MCF 10A (cell line): ENCODE measurements at regions not wholly inside any gene's neighbourhood (a gene's known extent, or its start where the extent isn't known, plus 50 kb on each side); places are given as distances from the start of the nearest gene placed in this dataset.

ENCODE experiments used
- BruUV-seq: library from RNA; stranded (reverse); fragments of 400-500 nt; replicated peaks from 2 replicates; lab custom pipeline; 2021; lab: Mats Ljungman, UMichigan
- CTCF ChIA-PET: fragments of 300-600 bp; sonication (Branson Sonifier 250); formaldehyde crosslinking; extraction: SDS; loops from one replicate; lab custom pipeline; 2021; ENCODE audit warnings: antibody characterized with exemption, inconsistent platforms; lab: Yijun Ruan, JAX
- POLR2A ChIA-PET: fragments of 300-600, 350-650 bp; sonication (Branson Sonifier 250); formaldehyde crosslinking; extraction: SDS; loops from one replicate; lab custom pipeline; 2020; ENCODE audit warnings: antibody characterized with exemption, inconsistent platforms; lab: Yijun Ruan, JAX
- DNase-seq: peaks from one replicate; pipeline ENCODE4 v3.0.0-alpha.2; 2018; ENCODE audit not compliant: unreplicated experiment
- H3K27ac Mint-ChIP-seq: one replicate; pipeline ENCODE4 v1.8.0; 2022; ENCODE audit warnings: mild to moderate bottlenecking, low read depth, mixed read lengths; ENCODE audit not compliant: unreplicated experiment
- H3K27me3 Mint-ChIP-seq: one replicate; pipeline ENCODE4 v1.8.0; 2022; ENCODE audit warnings: mixed read lengths; ENCODE audit not compliant: insufficient read depth, unreplicated experiment
- H3K36me3 Mint-ChIP-seq: one replicate; pipeline ENCODE4 v1.8.0; 2022; ENCODE audit warnings: mild to moderate bottlenecking, moderate library complexity, mixed read lengths; ENCODE audit not compliant: insufficient read depth, unreplicated experiment
- H3K4me1 Mint-ChIP-seq: one replicate; pipeline ENCODE4 v1.8.0; 2022; ENCODE audit warnings: mixed read lengths; ENCODE audit not compliant: insufficient read depth, unreplicated experiment
- H3K4me3 Mint-ChIP-seq: one replicate; pipeline ENCODE4 v1.8.0; 2022; ENCODE audit warnings: mild to moderate bottlenecking, moderate library complexity, mixed read lengths; ENCODE audit not compliant: unreplicated experiment
- H3K9me3 Mint-ChIP-seq: one replicate; pipeline ENCODE4 v1.8.0; 2022; ENCODE audit warnings: mixed read lengths; ENCODE audit not compliant: unreplicated experiment
- intact Hi-C: fragments of 100-400 bp; cut with micrococcal nuclease; formaldehyde crosslinking; loops from 2 replicates; pipeline ENCODE4 v1.14.1; 2022
- TF ChIP-seq, protein P1 (sequence below): fragments of 200-600 bp; IDR thresholded peaks from one replicate; pipeline ENCODE4 v1.8.0; 2022; ENCODE audit warnings: antibody characterized with exemption, mild to moderate bottlenecking; ENCODE audit not compliant: unreplicated experiment

DNA sequence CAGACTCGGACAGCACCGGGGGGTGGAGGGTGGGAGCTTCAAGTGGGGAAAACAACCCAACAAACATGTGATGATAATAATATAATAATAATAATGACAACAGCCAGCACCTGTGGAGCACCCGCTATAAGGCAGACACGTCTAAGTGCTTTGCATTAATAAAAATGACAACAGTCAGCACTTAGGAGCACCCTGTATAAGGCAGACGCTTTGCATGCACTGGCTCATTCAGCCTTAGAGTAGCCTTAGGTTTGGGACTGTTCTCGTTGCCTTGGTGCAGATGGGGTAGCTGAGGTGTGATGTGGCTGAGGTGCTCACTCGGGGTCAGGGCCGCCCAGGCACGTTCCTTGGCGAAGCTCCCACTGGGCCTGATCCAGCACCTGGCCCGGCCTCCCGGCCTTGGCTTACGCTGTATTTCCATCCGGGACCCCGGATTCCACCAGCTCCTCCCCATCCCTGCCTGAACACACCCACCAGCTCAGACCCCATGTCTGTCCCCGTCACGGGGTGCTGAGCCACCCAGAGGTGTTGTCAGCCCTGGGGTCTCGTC is 144.0 kb upstream of the CIBAR2 start:
- no peaks in the 10 kb centered on the region for H3K27me3 Mint-ChIP-seq
- no peak overlapping the region for H3K4me3 Mint-ChIP-seq
- TF ChIP-seq, protein P1, sequence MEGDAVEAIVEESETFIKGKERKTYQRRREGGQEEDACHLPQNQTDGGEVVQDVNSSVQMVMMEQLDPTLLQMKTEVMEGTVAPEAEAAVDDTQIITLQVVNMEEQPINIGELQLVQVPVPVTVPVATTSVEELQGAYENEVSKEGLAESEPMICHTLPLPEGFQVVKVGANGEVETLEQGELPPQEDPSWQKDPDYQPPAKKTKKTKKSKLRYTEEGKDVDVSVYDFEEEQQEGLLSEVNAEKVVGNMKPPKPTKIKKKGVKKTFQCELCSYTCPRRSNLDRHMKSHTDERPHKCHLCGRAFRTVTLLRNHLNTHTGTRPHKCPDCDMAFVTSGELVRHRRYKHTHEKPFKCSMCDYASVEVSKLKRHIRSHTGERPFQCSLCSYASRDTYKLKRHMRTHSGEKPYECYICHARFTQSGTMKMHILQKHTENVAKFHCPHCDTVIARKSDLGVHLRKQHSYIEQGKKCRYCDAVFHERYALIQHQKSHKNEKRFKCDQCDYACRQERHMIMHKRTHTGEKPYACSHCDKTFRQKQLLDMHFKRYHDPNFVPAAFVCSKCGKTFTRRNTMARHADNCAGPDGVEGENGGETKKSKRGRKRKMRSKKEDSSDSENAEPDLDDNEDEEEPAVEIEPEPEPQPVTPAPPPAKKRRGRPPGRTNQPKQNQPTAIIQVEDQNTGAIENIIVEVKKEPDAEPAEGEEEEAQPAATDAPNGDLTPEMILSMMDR, result no peak
- no peaks in the 10 kb centered on the region for H3K36me3 Mint-ChIP-seq
- no peak for DNase-seq
- BruUV-seq, result no TSS peak
- POLR2A ChIA-PET, result interaction anchor here (0.6 kb wide), 1 partner anchor 225 kb away, joined by 3 read pairs; no protein-coding TSS in a partner anchor
- intact Hi-C loops, result no loop called here
- H3K27ac Mint-ChIP-seq, result no peak overlapping the region
- no peaks in the 10 kb centered on the region for H3K4me1 Mint-ChIP-seq
- CTCF ChIA-PET, result interaction anchor here (0.6 to 3.6 kb wide), 7 partner anchors 9 to 360 kb away, joined by 3 to 17 read pairs (median 8); no protein-coding TSS in a partner anchor
- H3K9me3 Mint-ChIP-seq, result no peaks in the 10 kb centered on the region

DNA sequence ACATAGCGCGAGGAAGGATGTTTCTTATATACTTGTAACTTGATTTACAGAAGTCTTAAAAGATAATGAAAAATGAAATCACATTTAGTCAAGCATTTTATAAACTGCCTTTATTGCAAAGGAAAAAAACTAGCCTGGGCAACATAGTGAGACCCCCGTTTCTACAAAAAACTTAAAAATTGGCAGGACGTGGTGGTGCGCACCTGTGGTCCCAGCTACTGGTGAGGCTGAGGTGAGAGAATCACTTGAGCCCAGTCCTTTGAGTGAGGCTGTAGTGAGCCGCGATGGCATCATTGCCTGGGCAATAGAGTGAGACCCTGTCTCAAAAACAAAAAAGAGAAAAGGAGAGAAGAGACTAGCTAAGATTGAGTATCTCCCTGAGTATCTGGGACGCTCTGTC is 145.2 kb upstream of the CIBAR2 start:
- H3K4me3 Mint-ChIP-seq, result no peak overlapping the region
- ChIA-PET POLR2A (no interaction called here), CTCF (interaction anchor here (0.5 to 3.6 kb wide), 7 partner anchors 12 to 419 kb away, joined by 3 to 17 read pairs (median 8); no protein-coding TSS in a partner anchor)
- intact Hi-C loops, result no loop called here
- H3K4me1 Mint-ChIP-seq, result no peaks in the 10 kb centered on the region
- H3K27ac Mint-ChIP-seq, result no peak overlapping the region
- DNase-seq, result no peak
- no TSS peak for BruUV-seq
- no peaks in the 10 kb centered on the region for H3K27me3 Mint-ChIP-seq
- TF ChIP-seq, protein P1, result no peak
- H3K9me3 Mint-ChIP-seq, result no peaks in the 10 kb centered on the region
- no peaks in the 10 kb centered on the region for H3K36me3 Mint-ChIP-seq

DNA sequence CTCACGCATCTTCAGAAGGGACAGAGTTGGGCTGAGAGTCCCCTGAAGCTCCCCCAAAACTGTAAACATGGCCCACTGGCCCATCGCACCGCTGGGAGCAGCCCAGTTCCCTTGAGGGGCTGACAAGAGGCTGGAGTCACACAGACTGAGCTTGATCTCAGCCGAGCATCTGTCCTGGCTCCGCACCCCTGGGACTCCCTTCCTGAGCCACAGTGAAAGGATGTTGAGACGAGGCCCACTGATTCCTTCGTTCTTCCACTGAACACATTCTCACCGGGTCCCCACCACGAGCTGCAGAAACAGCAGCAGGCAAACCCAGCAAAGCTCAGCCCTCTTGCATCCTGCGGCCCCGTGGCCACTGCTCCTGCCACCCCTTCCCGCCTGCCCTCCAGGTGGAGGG is 145.9 kb upstream of the CIBAR2 start:
- POLR2A ChIA-PET, result no interaction called here
- TF ChIP-seq, protein P1, result no peak

DNA sequence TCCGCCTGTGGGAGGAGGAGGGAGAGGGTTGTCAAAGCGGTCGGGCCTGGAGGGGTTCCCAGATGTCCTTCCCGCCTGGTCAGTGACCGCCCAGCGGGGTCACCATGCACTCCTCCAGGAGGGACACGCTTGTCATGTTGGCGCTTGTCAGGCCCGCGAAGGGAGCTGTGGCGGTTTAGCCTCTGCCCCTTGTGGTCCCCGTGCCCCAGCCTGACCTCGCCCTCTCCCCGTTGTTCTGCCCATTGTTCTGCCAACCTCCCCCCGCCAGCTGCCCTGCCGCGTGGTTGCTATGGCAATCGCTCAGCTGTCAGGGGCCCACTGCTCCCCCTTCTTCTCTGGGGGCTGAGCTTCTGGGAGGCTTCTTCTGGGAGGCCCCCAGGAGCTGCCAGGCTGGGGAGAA is 146.4 kb upstream of the CIBAR2 start:
- DNase-seq, result no peak
- POLR2A ChIA-PET, result no interaction called here
- no peaks in the 10 kb centered on the region for H3K4me1 Mint-ChIP-seq
- H3K27me3 Mint-ChIP-seq, result no peaks in the 10 kb centered on the region
- no TSS peak for BruUV-seq
- no peaks in the 10 kb centered on the region for H3K36me3 Mint-ChIP-seq
- no peaks in the 10 kb centered on the region for H3K9me3 Mint-ChIP-seq
- H3K4me3 Mint-ChIP-seq, result no peak overlapping the region
- TF ChIP-seq, protein P1, result no peak
- intact Hi-C loops, result no loop called here
- CTCF ChIA-PET, result interaction anchor here (0.7 to 3.6 kb wide), 5 partner anchors 13 to 401 kb away, joined by 4 to 17 read pairs (median 10); no protein-coding TSS in a partner anchor
- H3K27ac Mint-ChIP-seq, result no peak overlapping the region

More for the DNA sequence above, 145.9 kb upstream of the CIBAR2 start:
- intact Hi-C loops, result no loop called here
- no peak overlapping the region for H3K27ac Mint-ChIP-seq
- H3K9me3 Mint-ChIP-seq, result no peaks in the 10 kb centered on the region
- no peaks in the 10 kb centered on the region for H3K4me1 Mint-ChIP-seq
- CTCF ChIA-PET, result interaction anchor here (0.6 to 3.6 kb wide), 5 partner anchors 13 to 401 kb away, joined by 3 to 17 read pairs (median 10); no protein-coding TSS in a partner anchor
- H3K27me3 Mint-ChIP-seq, result no peaks in the 10 kb centered on the region
- BruUV-seq, result no TSS peak
- no peaks in the 10 kb centered on the region for H3K36me3 Mint-ChIP-seq
- no peak for DNase-seq
- no peak overlapping the region for H3K4me3 Mint-ChIP-seq
